ENCODE measurements at regions not wholly inside any gene's neighbourhood (a gene's known extent, or its start where the extent isn't known, plus 50 kb on each side); places are given as distances from the start of the nearest gene placed in this dataset.
"Not testable (repeated sequence)": the region's sequence is repeated elsewhere in the genome, so short reads cannot be mapped to it uniquely, and the experiment has no call there.

DNA sequence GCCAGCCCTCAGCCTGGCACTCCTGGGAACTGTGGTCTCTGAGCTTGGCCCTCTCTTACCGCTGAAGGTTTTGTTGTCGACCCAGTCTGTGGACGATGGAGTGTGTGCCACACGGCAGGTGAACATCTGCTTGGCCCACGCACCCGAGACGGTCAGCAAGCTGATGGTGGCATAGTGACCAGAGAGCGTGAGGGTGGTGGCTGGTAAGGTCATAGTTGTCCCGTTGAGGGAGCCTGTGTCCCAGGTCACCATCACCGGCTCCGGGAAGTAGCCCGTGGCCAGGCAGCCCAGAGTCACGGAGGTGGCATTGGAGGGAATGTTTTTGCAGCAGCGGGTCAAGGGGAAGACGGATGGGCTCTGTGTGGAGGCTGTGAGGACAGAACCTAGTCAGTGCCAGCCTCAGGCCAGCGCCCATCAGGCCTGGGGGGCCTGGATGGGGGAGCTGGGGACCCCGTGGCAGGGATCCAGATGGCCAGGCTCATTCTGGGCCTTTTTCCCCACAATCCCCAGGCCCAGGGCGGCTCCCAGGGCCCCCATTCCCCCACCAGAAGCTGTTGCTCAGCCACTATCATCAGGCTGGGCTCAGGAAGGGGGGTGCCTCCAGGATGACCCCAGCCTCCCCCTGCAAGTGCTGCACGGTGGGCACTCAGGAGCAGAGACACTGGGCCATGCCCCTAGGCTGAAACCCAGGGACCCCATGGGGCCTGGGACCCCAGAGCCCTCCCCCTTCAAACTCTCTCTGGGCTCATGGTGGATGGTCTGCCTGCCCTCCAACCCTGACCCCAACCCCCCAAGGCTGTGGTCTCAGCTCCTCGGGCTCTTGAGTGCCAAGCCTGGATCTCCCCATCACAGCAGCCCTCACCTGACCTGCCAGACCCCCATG lies 75.2 kb downstream of the TMEM121 start:
- Histone ChIP-seq H3K4me1 (ENCODE audit: control insufficient read depth, insufficient read depth, low read length, poor library complexity, severe bottlenecking) (no peaks in the 10 kb centered on the region), H3K4me3 (ENCODE audit: extremely low read depth, insufficient read depth, low read length, poor library complexity, severe bottlenecking) (no peak overlapping the region), H3K36me3 (ENCODE audit: control insufficient read depth, insufficient read depth, low read length) (no peaks in the 10 kb centered on the region), H3K9me3 (ENCODE audit: control insufficient read depth, low read length) (peaks cover 37% of the 10 kb centered on the region), H3K27ac (ENCODE audit: low read depth, low read length, severe bottlenecking) (no peak overlapping the region)
- WGBS, 2 experiments (ENCODE audit: insufficient coverage in 2 of 2) = 65 to 71% methylated on average over 18 to 19 of the region's 20 CpGs

DNA sequence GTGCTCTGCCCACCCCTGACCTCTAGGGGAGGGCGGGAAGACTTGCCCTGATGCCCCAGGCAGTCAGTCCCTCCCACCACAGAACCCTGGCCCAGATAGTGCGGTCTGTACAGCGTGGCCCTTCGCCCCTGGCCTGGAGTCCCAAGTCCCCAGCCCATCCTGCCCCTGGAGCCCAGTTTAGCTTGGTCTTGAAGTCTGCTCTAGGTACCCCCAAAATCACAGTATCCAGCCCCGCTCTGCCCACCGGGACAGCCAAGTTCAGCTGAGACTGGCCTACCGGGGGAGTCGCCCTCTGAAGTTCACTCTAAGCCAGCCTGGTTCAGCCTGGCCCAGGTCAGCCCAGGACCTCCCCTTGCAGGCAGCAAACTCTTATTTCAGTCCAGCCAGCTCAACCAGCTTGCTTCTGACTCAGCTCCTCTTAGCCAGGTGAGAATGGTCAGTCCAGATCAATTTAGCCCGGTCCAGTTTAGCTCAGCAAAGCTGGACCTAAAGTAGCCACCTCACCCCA lies 75.9 kb downstream of the TMEM121 start:
- H3K9me3 ChIP-seq (ENCODE audit: control insufficient read depth, low read length) = peaks cover 37% of the 10 kb centered on the region
- no peaks in the 10 kb centered on the region for H3K36me3 ChIP-seq (ENCODE audit: control insufficient read depth, insufficient read depth, low read length)
- H3K27ac ChIP-seq (ENCODE audit: low read depth, low read length, severe bottlenecking) = no peak overlapping the region
- 73 to 80% methylated on average over 6 to 9 of the region's 9 CpGs for WGBS, 2 experiments (ENCODE audit: insufficient coverage in 2 of 2)
- no peak overlapping the region for H3K4me3 ChIP-seq (ENCODE audit: extremely low read depth, insufficient read depth, low read length, poor library complexity, severe bottlenecking)
- no peaks in the 10 kb centered on the region for H3K4me1 ChIP-seq (ENCODE audit: control insufficient read depth, insufficient read depth, low read length, poor library complexity, severe bottlenecking)

DNA sequence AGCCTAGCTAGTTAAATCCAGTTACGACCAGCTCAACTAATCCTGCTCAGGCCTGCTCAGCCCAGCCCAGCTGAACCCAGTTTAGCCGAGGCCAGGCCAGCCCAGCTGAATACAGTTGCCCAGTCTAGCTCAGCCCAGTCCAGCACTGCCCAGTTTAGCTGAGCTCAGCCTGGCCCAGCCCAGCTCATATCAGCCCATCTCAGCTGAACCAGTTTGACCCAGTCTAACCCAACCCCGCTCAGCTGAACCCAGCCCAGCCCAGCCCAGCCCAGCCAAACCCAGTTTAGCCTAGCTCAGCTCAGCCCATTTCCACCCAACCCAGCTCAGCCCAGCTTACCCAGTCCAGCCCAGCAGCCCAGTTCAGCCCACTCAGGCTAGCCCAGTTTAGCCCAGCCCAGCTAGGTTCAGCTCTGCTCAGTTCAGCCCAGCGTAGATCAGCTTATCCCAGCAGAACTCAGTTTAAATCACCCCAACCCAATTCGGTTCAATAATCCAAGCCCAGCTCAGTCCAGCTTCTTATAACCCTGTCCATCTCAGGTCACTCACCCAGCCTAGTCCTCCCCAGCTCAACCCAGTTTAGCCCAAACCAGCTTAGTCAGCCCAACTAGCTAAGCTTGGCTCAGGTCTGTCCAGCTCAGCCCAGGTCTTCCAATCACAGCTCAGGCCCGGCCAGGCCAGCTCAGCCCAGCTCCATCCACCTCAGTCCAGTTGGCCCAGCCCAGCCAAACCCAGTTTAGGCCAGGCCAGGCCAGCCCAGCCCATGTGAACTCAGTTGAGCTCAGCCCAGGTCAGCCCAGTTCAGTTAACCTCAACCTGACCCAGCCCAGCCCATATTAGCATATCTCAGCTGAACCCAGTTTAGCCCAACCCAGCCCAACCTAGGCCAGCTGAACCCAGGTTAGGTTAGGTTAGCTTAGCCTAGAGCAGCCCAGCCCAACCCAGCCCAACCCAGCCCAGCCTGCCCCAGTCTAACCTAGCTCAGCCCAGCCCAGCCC lies 76.7 kb downstream of the TMEM121 start:
- Histone ChIP-seq H3K9me3 (ENCODE audit: control insufficient read depth, low read length) (peaks cover 37% of the 10 kb centered on the region), H3K4me3 (ENCODE audit: extremely low read depth, insufficient read depth, low read length, poor library complexity, severe bottlenecking) (no peak overlapping the region), H3K4me1 (ENCODE audit: control insufficient read depth, insufficient read depth, low read length, poor library complexity, severe bottlenecking) (no peaks in the 10 kb centered on the region), H3K27ac (ENCODE audit: low read depth, low read length, severe bottlenecking) (no peak overlapping the region), H3K36me3 (ENCODE audit: control insufficient read depth, insufficient read depth, low read length) (no peaks in the 10 kb centered on the region)
- WGBS, 2 experiments (ENCODE audit: insufficient coverage in 2 of 2) = 60 to 61% methylated on average over 5 of the region's 6 CpGs

DNA sequence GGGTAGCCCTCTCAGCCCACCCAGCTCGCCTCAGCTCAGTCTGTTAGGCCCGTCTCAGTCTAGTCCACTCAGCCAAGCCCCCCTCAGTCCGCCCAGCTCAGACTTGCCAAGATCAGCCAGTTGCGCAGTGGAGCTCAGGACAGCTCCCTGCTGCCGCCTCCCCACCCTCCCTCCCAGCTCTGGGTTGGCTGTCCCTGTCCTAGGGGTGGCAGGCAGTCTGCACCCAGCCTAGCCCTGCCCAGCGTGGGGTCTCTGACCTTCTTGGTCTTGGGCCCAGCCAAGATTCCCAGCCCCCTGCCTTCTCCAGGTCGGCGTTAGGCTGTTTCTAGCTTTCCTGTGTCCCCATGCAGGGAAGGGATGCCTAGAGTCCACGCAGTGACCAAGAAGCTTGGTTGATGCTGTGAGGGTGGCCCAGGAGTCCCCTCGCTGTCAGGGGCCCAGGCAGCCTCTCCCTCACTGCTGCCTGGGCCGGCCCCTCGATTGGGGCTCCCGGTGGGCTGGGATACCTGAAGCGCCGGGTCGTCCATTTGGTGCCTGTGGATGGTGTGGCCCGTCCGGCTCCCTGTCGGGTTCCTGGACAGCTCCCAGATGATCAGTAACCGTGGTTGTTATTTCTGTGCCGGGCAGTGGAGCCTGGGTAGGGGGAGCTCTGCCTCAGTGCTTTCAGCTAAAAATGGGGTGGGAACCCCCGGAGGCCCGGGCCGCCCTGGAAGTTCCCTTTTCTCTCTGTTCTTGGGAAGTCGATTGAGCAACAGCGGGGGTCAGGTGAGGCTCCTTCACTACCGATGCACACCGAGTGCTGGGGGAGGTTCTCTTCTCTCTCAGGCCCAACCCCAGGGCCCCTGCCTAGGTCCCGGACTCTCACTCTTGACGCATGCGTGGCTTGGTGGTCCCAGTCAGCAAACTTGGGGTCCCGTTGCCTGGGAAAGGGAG lies 78.4 kb downstream of the TMEM121 start:
- not testable (repeated sequence) for H3K27ac ChIP-seq (ENCODE audit: low read depth, low read length, severe bottlenecking); H3K36me3 ChIP-seq (ENCODE audit: control insufficient read depth, insufficient read depth, low read length); H3K4me1 ChIP-seq (ENCODE audit: control insufficient read depth, insufficient read depth, low read length, poor library complexity, severe bottlenecking); H3K4me3 ChIP-seq (ENCODE audit: extremely low read depth, insufficient read depth, low read length, poor library complexity, severe bottlenecking)
- WGBS, 2 experiments (ENCODE audit: insufficient coverage in 2 of 2) = 85 to 87% methylated on average over 25 to 27 of the region's 32 CpGs
- peaks cover 37% of the 10 kb centered on the region for H3K9me3 ChIP-seq (ENCODE audit: control insufficient read depth, low read length)

DNA sequence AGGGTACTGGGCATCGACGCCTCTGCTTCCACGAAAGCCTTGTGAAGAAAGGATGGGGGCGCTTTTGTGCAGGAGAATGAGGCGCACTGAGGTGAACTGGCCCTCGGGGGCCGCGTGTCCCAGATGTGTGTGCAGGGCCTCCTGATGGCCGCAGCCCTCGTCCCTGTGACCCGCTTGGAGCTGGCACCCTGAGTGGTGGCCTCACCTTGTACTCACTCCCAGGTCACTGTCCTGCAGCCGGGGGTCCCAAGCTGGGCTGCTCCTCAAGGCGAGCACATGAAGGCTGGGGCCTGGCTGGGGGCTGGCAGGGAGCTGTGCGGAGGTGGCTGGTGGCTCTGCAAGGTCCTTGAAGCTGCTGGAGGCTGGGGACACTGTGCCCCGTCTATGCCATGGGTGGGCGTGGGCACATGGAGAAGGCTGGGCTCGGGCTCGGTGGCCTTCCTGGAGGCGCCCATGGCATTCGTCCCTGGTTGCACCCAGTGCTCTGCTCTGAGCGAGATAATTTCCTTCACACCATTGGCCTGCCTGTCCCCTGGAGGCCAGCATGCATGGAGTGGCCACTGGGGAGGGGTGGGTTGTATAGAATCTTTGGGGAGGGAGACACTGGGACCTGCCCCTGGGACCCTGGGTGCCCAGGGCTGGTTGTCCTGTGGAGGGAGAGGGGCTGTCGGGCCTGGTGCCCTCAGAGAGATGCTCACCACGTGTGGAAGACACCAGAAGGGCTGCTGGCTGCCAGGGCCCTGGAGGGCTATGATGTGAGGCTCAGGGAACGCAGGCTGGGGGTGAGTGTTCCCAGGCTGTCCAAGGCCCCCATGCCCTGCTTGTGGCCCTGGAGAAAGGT lies 79.3 kb downstream of the TMEM121 start:
- no peaks in the 10 kb centered on the region for H3K36me3 ChIP-seq (ENCODE audit: control insufficient read depth, insufficient read depth, low read length)
- H3K9me3 ChIP-seq (ENCODE audit: control insufficient read depth, low read length) = peaks cover 37% of the 10 kb centered on the region
- no peaks in the 10 kb centered on the region for H3K4me1 ChIP-seq (ENCODE audit: control insufficient read depth, insufficient read depth, low read length, poor library complexity, severe bottlenecking)
- no peak overlapping the region for H3K4me3 ChIP-seq (ENCODE audit: extremely low read depth, insufficient read depth, low read length, poor library complexity, severe bottlenecking)
- WGBS, 2 experiments (ENCODE audit: insufficient coverage in 2 of 2) = 79 to 85% methylated on average over 21 to 24 of the region's 24 CpGs
- no peak overlapping the region for H3K27ac ChIP-seq (ENCODE audit: low read depth, low read length, severe bottlenecking)

DNA sequence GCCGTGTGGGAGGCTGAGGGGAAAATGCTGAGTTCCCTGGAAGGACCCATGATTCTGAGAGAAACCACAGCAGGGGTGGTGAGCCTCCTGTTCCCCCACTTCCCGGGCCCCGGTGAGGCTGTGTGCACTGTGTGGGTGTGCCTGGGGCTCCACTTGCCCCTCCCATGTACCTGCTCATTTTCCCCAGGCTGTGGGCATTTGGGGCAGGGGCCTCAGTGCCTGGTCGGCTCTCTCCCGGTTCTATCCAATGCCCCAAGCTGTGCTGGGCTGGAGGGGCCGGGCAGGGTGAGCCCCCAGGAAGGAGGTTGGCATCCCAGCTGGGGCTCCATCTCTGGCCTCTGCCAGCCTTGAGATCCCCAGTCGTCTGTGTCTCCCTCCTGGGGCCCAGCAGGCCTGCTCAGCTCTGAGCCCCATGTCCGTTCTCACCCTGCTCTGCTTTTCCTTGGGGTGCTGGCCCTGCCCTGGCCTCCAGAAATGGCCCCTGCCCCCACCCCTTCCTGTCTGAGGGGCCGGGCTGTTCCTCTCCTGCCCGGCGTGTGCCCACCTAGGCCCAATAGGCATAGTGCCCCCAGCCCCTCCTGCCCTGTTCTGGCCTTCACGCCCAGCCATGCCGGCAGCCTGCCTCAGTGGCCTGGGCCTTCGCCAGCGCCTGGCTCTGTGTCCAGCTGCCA lies 80.1 kb downstream of the TMEM121 start:
- H3K4me1 ChIP-seq (ENCODE audit: control insufficient read depth, insufficient read depth, low read length, poor library complexity, severe bottlenecking); H3K4me3 ChIP-seq (ENCODE audit: extremely low read depth, insufficient read depth, low read length, poor library complexity, severe bottlenecking); H3K27ac ChIP-seq (ENCODE audit: low read depth, low read length, severe bottlenecking); H3K36me3 ChIP-seq (ENCODE audit: control insufficient read depth, insufficient read depth, low read length): not testable (repeated sequence)
- 71 to 73% methylated on average over 2 of the region's 15 CpGs for WGBS, 2 experiments (ENCODE audit: insufficient coverage in 2 of 2)
- peaks cover 32% of the 10 kb centered on the region for H3K9me3 ChIP-seq (ENCODE audit: control insufficient read depth, low read length)

DNA sequence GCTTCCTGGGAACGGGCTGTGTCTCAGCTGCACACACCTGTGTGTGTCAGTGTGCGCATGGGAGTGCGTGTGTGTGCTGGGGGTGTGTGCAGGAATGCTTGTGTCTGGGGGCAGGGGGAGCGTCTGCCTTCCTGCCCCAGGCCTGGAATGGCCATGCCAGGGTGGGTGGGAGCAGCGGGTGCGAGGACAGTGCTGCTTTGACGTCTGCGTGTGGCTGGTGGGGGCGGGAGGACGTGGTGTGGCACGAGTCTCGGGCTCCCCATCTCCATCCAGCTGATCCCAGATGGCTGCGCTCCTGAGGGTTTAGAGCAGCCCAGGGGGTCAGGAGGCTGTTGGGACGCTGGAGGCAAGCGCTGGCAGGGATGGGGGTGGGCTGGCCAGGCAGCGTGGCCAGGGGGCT lies 80.6 kb downstream of the TMEM121 start:
- peaks cover 26% of the 10 kb centered on the region for H3K9me3 ChIP-seq (ENCODE audit: control insufficient read depth, low read length)
- not testable (repeated sequence) for H3K36me3 ChIP-seq (ENCODE audit: control insufficient read depth, insufficient read depth, low read length); H3K27ac ChIP-seq (ENCODE audit: low read depth, low read length, severe bottlenecking); H3K4me1 ChIP-seq (ENCODE audit: control insufficient read depth, insufficient read depth, low read length, poor library complexity, severe bottlenecking); H3K4me3 ChIP-seq (ENCODE audit: extremely low read depth, insufficient read depth, low read length, poor library complexity, severe bottlenecking)
- 76 to 80% methylated on average over 3 to 7 of the region's 16 CpGs for WGBS, 2 experiments (ENCODE audit: insufficient coverage in 2 of 2)

DNA sequence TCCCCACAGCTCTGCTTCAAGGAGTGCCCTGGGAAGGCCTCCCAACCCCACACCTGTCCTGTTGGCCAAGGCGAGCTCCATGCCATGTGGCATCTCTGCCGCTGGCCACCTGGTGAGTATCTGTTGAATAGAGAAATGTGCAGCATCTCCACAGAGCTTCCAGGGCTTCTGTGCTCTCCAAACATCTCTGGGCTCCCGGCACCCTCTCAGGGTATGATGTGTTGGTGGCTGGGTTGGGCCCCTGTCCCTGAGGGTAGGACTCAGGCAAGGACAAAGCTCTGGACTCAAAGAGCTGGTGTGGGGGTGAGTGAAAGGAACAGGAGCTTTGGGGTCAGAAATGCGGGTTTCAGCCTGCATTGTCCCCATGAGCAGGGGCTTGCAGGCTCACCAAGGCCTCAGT lies 88.6 kb downstream of the TMEM121 start:
- H3K27ac ChIP-seq (ENCODE audit: low read depth, low read length, severe bottlenecking); H3K4me3 ChIP-seq (ENCODE audit: extremely low read depth, insufficient read depth, low read length, poor library complexity, severe bottlenecking); H3K4me1 ChIP-seq (ENCODE audit: control insufficient read depth, insufficient read depth, low read length, poor library complexity, severe bottlenecking); H3K36me3 ChIP-seq (ENCODE audit: control insufficient read depth, insufficient read depth, low read length): not testable (repeated sequence)
- peaks cover 18% of the 10 kb centered on the region for H3K9me3 ChIP-seq (ENCODE audit: control insufficient read depth, low read length)
- WGBS, 2 experiments (ENCODE audit: insufficient coverage in 2 of 2) = no CpG with 5 or more reads among the region's 4 CpGs
